IMR-90 (cell line): ENCODE measurements at regions not wholly inside any gene's neighbourhood (a gene's known extent, or its start where the extent isn't known, plus 50 kb on each side); places are given as distances from the start of the nearest gene placed in this dataset.

Experiments
- ATAC-seq: fragments of 200-7000 bp; cut with Tn5 transposase; 2 replicates; pipeline ENCODE4 v1.9.1; 2020; ENCODE audit warnings: low read depth, mild to moderate bottlenecking, moderate library complexity
- BruUV-seq: library from RNA; stranded (reverse); fragments of 400-500 nt; replicated peaks from 2 replicates; lab custom pipeline; 2021; lab: Mats Ljungman, UMichigan
- CTCF ChIA-PET: fragments of 300-600 bp; formaldehyde crosslinking; extraction: SDS; loops from one replicate; lab custom pipeline; 2021; ENCODE audit warnings: antibody characterized with exemption; lab: Yijun Ruan, JAX
- POLR2A ChIA-PET: fragments of 300-600 bp; sonication (Branson Sonifier 250); formaldehyde crosslinking; loops from one replicate; lab custom pipeline; 2022; ENCODE audit warnings: antibody characterized with exemption; ENCODE audit not compliant: unreplicated experiment; lab: Charles Lee
- DNase-seq: peaks from one replicate; pipeline ENCODE4 v3.0.0; 2013
- H2AFZ ChIP-seq: replicated peaks from 2 replicates; pipeline ENCODE3; 2013; ENCODE audit warnings: low read length, mild to moderate bottlenecking; ENCODE audit not compliant: poor library complexity
- H2AK5ac ChIP-seq: 2 replicates; pipeline ENCODE4 v1.6.1; 2013; ENCODE audit warnings: low read depth, low read length, inconsistent platforms
- H2AK9ac ChIP-seq: replicated peaks from 2 replicates; pipeline ENCODE3; 2013; ENCODE audit warnings: mild to moderate bottlenecking, low read depth, low read length, moderate library complexity; ENCODE audit not compliant: poor library complexity
- H2BK120ac ChIP-seq: 2 replicates; pipeline ENCODE4 v1.6.1; 2013; ENCODE audit warnings: low read depth, low read length, inconsistent platforms
- H2BK15ac ChIP-seq: 3 replicates; pipeline ENCODE4 v1.6.1; 2013; ENCODE audit warnings: low read depth, low read length, inconsistent platforms
- H2BK20ac ChIP-seq: 2 replicates; pipeline ENCODE4 v1.6.1; 2013; ENCODE audit warnings: low read depth, mild to moderate bottlenecking, inconsistent platforms, low read length, moderate library complexity
- H2BK5ac ChIP-seq: 2 replicates; pipeline ENCODE4 v1.6.1; 2013; ENCODE audit warnings: mild to moderate bottlenecking, low read depth, low read length, inconsistent platforms; ENCODE audit not compliant: poor library complexity, severe bottlenecking
- H3K14ac ChIP-seq: replicated peaks from 2 replicates; pipeline ENCODE4 v1.6.1; 2013; ENCODE audit warnings: low read depth, low read length, inconsistent platforms
- H3K18ac ChIP-seq: 2 replicates; pipeline ENCODE4 v1.6.1; 2013; ENCODE audit warnings: low read depth, low read length, control low read depth
- H3K23ac ChIP-seq: 2 replicates; pipeline ENCODE4 v1.6.1; 2013; ENCODE audit warnings: low read depth, low read length, inconsistent platforms
- H3K27ac ChIP-seq: 2 replicates; pipeline ENCODE4 v1.5.1; 2013; ENCODE audit warnings: mild to moderate bottlenecking, control low read depth, low read length; ENCODE audit not compliant: insufficient read depth
- H3K27me3 ChIP-seq: 2 replicates; pipeline ENCODE4 v1.6.1; 2013; ENCODE audit warnings: low read length; ENCODE audit not compliant: control insufficient read depth, insufficient read depth
- H3K36me3 ChIP-seq: 2 replicates; pipeline ENCODE4 v1.6.1; 2013; ENCODE audit warnings: low read length, mixed read lengths; ENCODE audit not compliant: control insufficient read depth, insufficient read depth
- H3K4ac ChIP-seq: 2 replicates; pipeline ENCODE4 v1.6.1; 2013; ENCODE audit warnings: low read depth, low read length, inconsistent platforms
- H3K4me1 ChIP-seq: 2 replicates; pipeline ENCODE4 v1.6.1; 2013; ENCODE audit warnings: low read length, mixed read lengths; ENCODE audit not compliant: control insufficient read depth, insufficient read depth
- H3K4me2 ChIP-seq: 2 replicates; pipeline ENCODE4 v1.6.1; 2013; ENCODE audit warnings: low read depth, mild to moderate bottlenecking, control low read depth, low read length, moderate library complexity
- H3K4me3 ChIP-seq: 2 replicates; pipeline ENCODE4 v1.5.1; 2013; ENCODE audit warnings: low read depth, mild to moderate bottlenecking, control low read depth, low read length, moderate library complexity; ENCODE audit not compliant: insufficient read depth
- H3K56ac ChIP-seq: 2 replicates; pipeline ENCODE4 v1.6.1; 2013; ENCODE audit warnings: low read length, inconsistent platforms; ENCODE audit not compliant: insufficient read depth; ENCODE audit errors: extremely low read depth
- H3K79me1 ChIP-seq, 2 experiments: 2 replicates each; pipeline ENCODE4 v1.6.1; 2013; ENCODE audit warnings: low read length in 2 of 2, inconsistent platforms in 1 of 2, low read depth in 1 of 2
- H3K9ac ChIP-seq: 2 replicates; pipeline ENCODE4 v1.6.1; 2013; ENCODE audit warnings: low read depth, low read length, control low read depth
- H3K9me1 ChIP-seq: 2 replicates; pipeline ENCODE4 v1.6.1; 2013; ENCODE audit warnings: low read length, inconsistent platforms; ENCODE audit not compliant: insufficient read depth
- H3K9me3 ChIP-seq: 2 replicates; pipeline ENCODE4 v1.6.1; 2013; ENCODE audit warnings: low read length; ENCODE audit not compliant: control insufficient read depth, insufficient read depth
- H4K20me1 ChIP-seq: 2 replicates; pipeline ENCODE4 v1.6.1; 2013; ENCODE audit warnings: low read length, inconsistent platforms; ENCODE audit not compliant: insufficient read depth
- H4K5ac ChIP-seq: 2 replicates; pipeline ENCODE4 v1.6.1; 2013; ENCODE audit warnings: mild to moderate bottlenecking, low read depth, low read length, control low read depth
- H4K8ac ChIP-seq, 2 experiments: 2 replicates each; pipeline ENCODE4 v1.6.1; 2013; ENCODE audit warnings: low read depth in 2 of 2, low read length in 2 of 2, control low read depth in 1 of 2, inconsistent platforms in 1 of 2
- H4K91ac ChIP-seq: 2 replicates; pipeline ENCODE4 v1.6.1; 2013; ENCODE audit warnings: low read depth, low read length, inconsistent platforms; ENCODE audit not compliant: insufficient read depth
- BHLHE40 ChIP-seq: fragments of 150-350 bp; IDR thresholded peaks from 2 replicates; pipeline ENCODE4 v1.6.1; 2016; ENCODE audit warnings: mild to moderate bottlenecking, low read depth, low read length
- CEBPB ChIP-seq: IDR thresholded peaks from 2 replicates; pipeline ENCODE4 v1.6.1; 2012; ENCODE audit warnings: low read depth, low read length, improper control_type of control experiment
- CHD1 ChIP-seq: IDR thresholded peaks from 2 replicates; pipeline ENCODE4 v1.6.1; 2012; ENCODE audit warnings: low read depth, low read length, improper control_type of control experiment
- FOS ChIP-seq: fragments of 150-350 bp; IDR thresholded peaks from 2 replicates; pipeline ENCODE4 v1.6.1; 2016; ENCODE audit warnings: low read depth, low read length
- MAFK ChIP-seq: IDR thresholded peaks from 2 replicates; pipeline ENCODE4 v1.6.1; 2012; ENCODE audit warnings: low read depth, low read length, improper control_type of control experiment
- MAZ ChIP-seq: IDR thresholded peaks from 2 replicates; pipeline ENCODE4 v1.6.1; 2012; ENCODE audit warnings: low read depth, mild to moderate bottlenecking, low read length, improper control_type of control experiment, moderate library complexity, borderline replicate concordance
- MXI1 ChIP-seq: IDR thresholded peaks from 2 replicates; pipeline ENCODE4 v1.6.1; 2012; ENCODE audit warnings: low read depth, mild to moderate bottlenecking, low read length, moderate library complexity, borderline replicate concordance
- NFE2L2 ChIP-seq: fragments of 150-350 bp; IDR thresholded peaks from 2 replicates; pipeline ENCODE4 v1.6.1; 2016; ENCODE audit warnings: low read depth, mild to moderate bottlenecking, low read length
- POLR2A ChIP-seq: IDR thresholded peaks from 2 replicates; pipeline ENCODE4 v1.6.1; 2012; ENCODE audit warnings: mild to moderate bottlenecking, low read depth, low read length
- RAD21 ChIP-seq: IDR thresholded peaks from 2 replicates; pipeline ENCODE4 v1.6.1; 2012; ENCODE audit warnings: low read length, improper control_type of control experiment
- RCOR1 ChIP-seq: IDR thresholded peaks from 2 replicates; pipeline ENCODE4 v1.6.1; 2012; ENCODE audit warnings: mild to moderate bottlenecking, low read length, improper control_type of control experiment; ENCODE audit not compliant: insufficient replicate concordance
- RFX5 ChIP-seq: IDR thresholded peaks from 2 replicates; pipeline ENCODE4 v1.8.0; 2012; ENCODE audit warnings: low read depth, mild to moderate bottlenecking, low read length, moderate library complexity
- SMC3 ChIP-seq: fragments of 150-350 bp; IDR thresholded peaks from 2 replicates; pipeline ENCODE4 v1.6.1; 2016; ENCODE audit warnings: low read depth, mild to moderate bottlenecking, antibody characterized with exemption, low read length, moderate library complexity
- dilution Hi-C: fragments of 300-500 bp; cut with HindIII; formaldehyde crosslinking; loops from one replicate; pipeline ENCODE4 v1.14.3; 2018; ENCODE audit warnings: low sequenced_read_pairs; ENCODE audit not compliant: unreplicated experiment
- in situ Hi-C: fragments of 300-500 bp; cut with MboI; formaldehyde crosslinking; loops from 3 replicates; pipeline ENCODE4 v1.14.3; 2019; ENCODE audit warnings: low sequenced_read_pairs, inconsistent platforms, mixed read lengths
- intact Hi-C: fragments of 100-400 bp; cut with micrococcal nuclease; formaldehyde crosslinking; loops from 2 replicates; pipeline ENCODE4 v1.10.0; 2022
- TF ChIP-seq, protein P1 (sequence below): fragments of 150-350 bp; IDR thresholded peaks from 2 replicates; pipeline ENCODE4 v1.6.1; 2017; ENCODE audit warnings: mild to moderate bottlenecking, antibody characterized with exemption, low read length, low read depth
- TF ChIP-seq, protein P2 (sequence below): conservative IDR thresholded peaks from 2 replicates; pipeline ENCODE4 v1.5.1; 2012; ENCODE audit warnings: mild to moderate bottlenecking, low read depth, low read length, improper control_type of control experiment
- TF ChIP-seq, protein P3 (sequence below): fragments of 150-350 bp; IDR thresholded peaks from 2 replicates; pipeline ENCODE4 v1.6.1; 2016; ENCODE audit warnings: low read depth, mild to moderate bottlenecking, low read length, moderate library complexity, borderline replicate concordance

DNA sequence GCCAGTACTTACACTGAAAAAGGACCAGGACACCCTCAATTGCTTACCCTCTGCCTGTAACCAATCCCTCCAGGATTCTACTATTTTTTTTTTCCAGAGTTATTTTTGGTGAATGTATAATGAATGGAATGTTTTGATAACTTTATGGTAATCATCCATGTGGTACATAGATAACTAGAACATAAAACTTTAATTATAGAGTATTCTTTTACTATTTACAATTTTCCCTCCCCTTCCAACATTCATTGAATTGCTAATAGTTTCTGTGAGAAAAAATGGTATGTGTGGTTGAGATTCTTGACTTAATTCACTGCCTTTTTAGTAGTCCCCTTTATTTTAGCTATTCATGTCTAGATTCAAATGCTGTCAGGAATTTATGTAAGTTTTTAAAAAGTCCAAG lies 164.6 kb downstream of the CYYR1 start:
- Histone ChIP-seq H3K36me3 (no peaks in the 10 kb centered on the region), H3K14ac (no peak overlapping the region), H4K91ac (no peak overlapping the region), H3K9me1 (no peaks in the 10 kb centered on the region), H4K8ac (no peak overlapping the region), H3K9ac (no peak overlapping the region), H3K4me3 (no peak overlapping the region), H4K20me1 (no peaks in the 10 kb centered on the region), H2BK20ac (no peak overlapping the region), H3K27me3 (no peaks in the 10 kb centered on the region), H3K56ac (no peak overlapping the region), H3K18ac (no peak overlapping the region), H3K27ac (no peak overlapping the region), H3K4me2 (no peak overlapping the region), H3K9me3 (no peaks in the 10 kb centered on the region), H2AK9ac (no peak overlapping the region), H2AFZ (no peak overlapping the region), H3K4me1 (no peaks in the 10 kb centered on the region), H3K4ac (no peak overlapping the region), H2BK5ac (no peak overlapping the region), H3K79me1 (no peaks in the 10 kb centered on the region), H4K5ac (no peak overlapping the region), H2BK15ac (no peak overlapping the region), H3K23ac (no peak overlapping the region), H2AK5ac (no peak overlapping the region), H2BK120ac (no peak overlapping the region)
- ATAC-seq = no peak
- intact Hi-C loops (no loop called here), dilution Hi-C loops (no loop called here), in situ Hi-C loops (no loop called here)
- no peak for TF ChIP-seq CHD1
- no peak for TF ChIP-seq SMC3
- TF ChIP-seq NFE2L2 = no peak
- TF ChIP-seq MAFK = no peak
- no peak for TF ChIP-seq POLR2A
- no peak for TF ChIP-seq RCOR1
- TF ChIP-seq, protein P1, sequence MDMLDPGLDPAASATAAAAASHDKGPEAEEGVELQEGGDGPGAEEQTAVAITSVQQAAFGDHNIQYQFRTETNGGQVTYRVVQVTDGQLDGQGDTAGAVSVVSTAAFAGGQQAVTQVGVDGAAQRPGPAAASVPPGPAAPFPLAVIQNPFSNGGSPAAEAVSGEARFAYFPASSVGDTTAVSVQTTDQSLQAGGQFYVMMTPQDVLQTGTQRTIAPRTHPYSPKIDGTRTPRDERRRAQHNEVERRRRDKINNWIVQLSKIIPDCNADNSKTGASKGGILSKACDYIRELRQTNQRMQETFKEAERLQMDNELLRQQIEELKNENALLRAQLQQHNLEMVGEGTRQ = no peak
- no peak for TF ChIP-seq FOS
- TF ChIP-seq, protein P2, sequence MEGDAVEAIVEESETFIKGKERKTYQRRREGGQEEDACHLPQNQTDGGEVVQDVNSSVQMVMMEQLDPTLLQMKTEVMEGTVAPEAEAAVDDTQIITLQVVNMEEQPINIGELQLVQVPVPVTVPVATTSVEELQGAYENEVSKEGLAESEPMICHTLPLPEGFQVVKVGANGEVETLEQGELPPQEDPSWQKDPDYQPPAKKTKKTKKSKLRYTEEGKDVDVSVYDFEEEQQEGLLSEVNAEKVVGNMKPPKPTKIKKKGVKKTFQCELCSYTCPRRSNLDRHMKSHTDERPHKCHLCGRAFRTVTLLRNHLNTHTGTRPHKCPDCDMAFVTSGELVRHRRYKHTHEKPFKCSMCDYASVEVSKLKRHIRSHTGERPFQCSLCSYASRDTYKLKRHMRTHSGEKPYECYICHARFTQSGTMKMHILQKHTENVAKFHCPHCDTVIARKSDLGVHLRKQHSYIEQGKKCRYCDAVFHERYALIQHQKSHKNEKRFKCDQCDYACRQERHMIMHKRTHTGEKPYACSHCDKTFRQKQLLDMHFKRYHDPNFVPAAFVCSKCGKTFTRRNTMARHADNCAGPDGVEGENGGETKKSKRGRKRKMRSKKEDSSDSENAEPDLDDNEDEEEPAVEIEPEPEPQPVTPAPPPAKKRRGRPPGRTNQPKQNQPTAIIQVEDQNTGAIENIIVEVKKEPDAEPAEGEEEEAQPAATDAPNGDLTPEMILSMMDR = no peak
- TF ChIP-seq RFX5 = no peak
- no peak for TF ChIP-seq RAD21
- TF ChIP-seq MAZ = no peak
- no peak for TF ChIP-seq BHLHE40
- TF ChIP-seq, protein P3, sequence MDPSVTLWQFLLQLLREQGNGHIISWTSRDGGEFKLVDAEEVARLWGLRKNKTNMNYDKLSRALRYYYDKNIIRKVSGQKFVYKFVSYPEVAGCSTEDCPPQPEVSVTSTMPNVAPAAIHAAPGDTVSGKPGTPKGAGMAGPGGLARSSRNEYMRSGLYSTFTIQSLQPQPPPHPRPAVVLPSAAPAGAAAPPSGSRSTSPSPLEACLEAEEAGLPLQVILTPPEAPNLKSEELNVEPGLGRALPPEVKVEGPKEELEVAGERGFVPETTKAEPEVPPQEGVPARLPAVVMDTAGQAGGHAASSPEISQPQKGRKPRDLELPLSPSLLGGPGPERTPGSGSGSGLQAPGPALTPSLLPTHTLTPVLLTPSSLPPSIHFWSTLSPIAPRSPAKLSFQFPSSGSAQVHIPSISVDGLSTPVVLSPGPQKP = no peak
- no peak for TF ChIP-seq CEBPB
- TF ChIP-seq MXI1 = no peak
- ChIA-PET CTCF (no interaction called here), POLR2A (no interaction called here)
- no peak for DNase-seq
- no TSS peak for BruUV-seq
